ENCODE measurements at regions not wholly inside any gene's neighbourhood (a gene's known extent, or its start where the extent isn't known, plus 50 kb on each side); places are given as distances from the start of the nearest gene placed in this dataset.

DNA sequence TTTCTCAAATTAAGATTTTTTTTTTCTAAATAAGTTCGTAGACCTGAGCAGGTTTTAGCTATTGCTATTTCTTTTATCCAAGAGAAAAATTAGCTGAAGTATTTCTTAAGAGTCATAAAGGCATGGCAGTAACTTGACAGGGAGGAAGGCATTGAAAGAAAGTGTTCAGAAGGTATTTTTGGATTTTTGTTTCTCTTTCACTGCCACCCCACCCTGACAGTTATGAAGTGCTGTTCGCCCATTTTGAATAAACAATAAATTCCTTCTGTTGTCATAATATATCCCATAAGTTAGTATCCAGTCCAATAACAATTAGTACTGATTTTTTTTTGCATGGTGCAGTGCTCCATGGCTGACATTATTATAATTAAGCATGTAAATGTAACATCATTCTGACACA is 363.0 kb downstream of the NR2F2 start:
- DNase-seq: no peak

DNA sequence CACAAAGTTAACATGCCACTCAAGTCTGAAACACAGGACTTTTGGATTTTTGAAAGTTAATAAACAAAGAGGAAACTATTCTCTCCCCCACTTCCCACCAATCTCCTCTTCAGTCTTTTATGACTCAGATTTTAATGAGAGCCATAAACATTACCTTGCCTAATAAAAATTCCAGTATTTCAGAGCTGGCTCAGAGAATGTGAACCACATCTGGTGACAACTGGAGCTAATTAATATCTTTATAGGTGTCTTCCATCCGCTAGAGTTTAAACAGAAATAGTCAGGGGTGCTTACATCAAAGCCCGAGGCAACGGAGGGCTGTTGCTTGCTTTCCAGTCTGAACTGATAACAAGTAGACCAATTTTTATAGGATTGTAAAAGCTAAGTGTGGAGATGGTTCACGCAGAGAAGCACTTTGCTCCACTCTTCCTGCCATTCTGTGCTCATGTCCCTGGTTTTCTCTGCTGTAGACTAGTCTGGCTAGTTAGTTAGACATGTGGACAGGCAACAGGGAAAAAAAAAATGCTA is 363.6 kb downstream of the NR2F2 start:
- DNase-seq: no peak

DNA sequence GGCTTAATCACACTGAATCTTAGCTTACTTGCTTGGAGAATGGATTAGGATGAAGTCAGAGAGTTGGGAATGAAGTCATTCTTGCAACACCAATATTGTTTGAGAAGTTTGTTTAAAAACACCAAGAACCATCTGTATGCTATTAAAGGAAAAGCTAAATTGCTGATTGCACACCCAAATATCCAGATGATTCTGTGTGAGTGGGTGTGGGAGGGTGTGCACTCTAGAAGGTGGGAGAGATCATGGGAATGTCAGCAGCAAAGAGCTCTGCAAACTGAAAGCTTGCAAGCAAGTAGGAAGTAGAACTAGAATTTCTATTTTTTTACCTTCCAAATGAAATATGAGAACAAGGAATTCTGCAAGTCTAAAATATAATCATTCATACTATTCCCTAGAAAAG is 364.9 kb downstream of the NR2F2 start:
- no peak for DNase-seq

DNA sequence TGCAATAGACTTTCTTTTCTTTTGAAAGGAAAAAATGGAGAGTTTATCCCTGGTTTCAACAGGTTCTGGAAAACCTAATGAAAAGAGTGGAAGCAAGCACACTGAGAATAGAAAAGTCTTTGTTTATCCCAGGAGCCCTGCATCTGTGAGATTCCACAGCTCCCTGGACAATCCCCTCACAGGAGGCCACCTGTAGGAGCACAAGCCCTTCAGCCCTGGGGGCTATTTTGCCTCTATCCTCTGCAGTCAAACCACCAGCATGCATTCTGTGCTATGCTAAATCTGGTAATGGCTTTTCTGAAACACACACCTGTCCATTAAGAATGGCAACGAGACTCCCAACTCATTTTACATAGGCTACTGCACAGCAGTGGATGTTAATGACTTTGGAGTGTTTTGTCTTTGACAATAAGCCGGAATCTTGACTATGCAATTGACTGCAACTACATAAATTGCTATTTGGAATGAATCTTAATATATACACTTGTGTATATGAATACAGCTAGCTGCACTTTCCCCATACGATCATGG is 369.4 kb downstream of the NR2F2 start:
- DNase-seq: no peak

DNA sequence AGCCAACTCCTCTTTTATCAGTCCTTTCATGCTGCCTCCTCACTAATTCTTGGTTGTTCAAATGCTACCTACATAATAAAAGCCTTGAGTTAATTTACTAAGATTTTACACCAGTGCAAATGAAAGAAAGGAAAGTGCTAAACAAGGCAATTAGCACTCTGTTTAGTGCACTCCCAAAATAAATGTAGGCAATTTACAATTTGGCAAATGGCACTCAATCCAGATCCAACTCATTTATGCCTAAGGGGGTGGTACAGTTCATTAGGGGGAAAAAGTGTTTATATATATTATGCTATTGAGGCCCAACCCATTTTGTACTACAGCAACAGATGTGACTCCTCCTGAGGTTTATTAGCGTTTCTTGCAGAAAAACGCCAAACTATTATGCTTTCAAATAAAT is 370.1 kb downstream of the NR2F2 start:
- no peak for DNase-seq

DNA sequence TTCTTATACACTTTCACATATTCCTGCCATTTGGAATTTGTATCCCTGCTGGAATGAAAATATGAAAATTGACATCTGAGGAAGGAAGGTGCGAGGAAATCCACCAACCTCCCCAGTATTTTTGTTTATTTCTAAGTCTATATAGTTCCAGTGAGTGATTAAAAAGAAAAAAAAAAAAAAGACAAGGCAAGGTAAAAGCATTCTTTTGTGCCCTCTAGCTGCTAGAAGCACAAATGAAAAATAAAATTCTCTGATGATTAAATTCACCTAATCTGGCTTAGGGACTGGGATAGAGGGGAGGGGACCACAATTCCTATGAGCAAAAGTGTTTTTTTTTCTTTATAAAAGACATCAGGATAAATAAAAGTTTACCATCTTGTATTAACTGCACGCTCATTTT is 370.9 kb downstream of the NR2F2 start:
- no peak for DNase-seq

DNA sequence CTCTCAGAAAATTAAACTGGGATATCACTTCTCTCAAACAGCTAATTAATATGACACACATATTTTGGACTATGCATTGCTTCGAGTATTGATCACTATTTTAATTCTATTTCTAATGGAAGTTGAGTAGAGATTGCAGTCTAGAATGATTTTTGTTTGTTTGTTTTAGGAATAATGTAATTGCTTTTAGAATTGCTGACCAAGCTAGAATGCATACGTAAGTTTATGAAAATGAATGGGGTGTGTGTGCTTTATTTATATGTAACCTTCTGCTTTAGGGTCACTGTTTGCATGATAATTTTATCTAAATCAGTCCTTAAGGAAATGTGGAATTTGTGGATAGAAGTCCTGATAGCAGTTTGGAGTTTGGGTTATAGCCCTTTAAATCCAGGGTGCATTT is 371.4 kb downstream of the NR2F2 start:
- no peak for DNase-seq

DNA sequence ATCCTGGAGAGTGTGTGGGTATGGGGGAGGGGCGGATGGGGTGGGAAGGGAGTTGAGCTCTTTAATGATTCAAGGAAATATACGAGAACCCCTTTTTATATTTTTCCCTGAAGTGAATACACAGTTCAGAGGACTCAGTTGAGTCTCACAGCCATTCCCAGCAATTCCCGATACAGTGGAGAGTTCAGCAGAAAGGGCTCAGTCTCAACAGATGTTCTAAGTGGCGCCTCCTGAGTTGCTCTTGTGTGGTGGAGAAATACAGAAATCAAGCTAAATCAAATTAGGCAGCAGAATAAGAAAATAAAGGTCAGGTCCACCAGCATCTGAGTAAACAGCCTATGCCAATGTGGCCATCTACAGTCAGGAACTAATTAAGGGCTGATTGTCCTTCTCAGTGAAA is 372.1 kb downstream of the NR2F2 start:
- no peak for DNase-seq

DNA sequence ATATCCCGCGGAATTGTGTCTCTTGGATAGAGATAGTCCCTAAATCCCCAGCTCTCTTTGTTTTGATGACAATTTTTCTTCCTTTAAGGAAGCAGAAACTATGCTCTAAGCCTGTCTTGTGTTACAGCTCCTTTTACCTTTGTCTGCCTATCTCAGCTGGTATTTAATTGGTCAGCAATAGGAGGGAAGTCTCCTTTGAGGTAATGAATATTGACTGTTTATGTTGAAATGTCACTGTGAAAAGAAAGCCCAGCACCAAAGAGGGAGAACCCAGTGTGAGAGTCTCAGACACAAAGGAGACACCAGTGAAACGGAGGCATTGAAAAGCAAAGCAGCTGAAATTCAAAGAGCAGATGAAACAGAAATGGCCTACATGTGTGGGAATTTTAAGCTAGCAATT is 372.6 kb downstream of the NR2F2 start:
- no peak for DNase-seq

DNA sequence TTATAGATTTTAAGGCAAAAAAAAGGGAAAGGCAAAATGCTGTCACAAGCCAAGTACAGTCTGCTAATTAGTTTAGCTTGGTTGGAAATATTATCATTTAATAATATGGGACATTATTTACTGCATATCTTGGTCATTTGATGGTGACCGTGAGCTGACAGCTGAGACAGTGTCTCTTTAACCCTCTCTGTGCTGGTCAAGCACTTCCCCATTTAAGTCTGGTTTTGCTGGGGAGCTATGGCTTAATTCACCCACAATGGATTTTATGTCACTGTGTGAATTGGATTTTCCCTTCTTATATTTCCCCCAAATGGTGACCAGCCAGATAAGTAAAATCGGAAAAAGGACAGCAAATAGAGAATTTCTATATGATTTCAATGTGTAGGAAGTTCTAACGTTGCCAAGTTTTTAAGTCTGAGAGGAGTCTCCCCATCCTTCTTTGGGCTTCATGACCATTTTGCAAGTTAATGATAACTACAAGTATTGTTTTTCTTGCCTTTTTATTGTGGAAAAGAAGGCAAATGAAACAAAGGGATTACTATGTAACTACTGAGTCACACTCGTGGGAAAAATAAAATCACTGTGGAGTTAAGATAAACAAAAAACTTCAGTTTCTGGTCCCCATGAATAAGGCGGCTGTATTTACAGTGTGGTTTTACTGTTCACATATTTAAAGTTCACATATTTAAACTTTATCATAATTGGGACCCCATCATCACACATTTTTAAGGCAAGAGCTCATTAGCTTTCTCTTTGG is 373.5 kb downstream of the NR2F2 start:
- no peak for DNase-seq

DNA sequence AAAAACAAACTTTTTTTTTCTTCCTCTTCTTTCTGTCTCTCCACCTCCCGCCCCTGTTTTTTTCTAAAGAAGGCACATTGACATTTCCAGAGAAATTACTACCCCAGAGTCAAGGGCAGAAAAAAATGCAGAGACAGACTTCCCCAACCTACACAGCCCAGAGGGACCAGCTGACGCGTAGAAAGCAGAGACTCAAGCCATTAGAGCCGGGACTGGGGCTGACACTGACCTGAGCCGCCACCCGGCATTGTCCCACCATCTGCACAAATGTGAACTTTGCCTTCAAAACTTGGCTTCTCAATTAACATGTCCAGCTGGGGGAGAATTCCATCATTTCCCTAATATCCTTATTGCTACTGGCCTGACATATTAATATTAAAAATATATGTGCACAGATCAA is 385.6 kb downstream of the NR2F2 start:
- no peak for DNase-seq

DNA sequence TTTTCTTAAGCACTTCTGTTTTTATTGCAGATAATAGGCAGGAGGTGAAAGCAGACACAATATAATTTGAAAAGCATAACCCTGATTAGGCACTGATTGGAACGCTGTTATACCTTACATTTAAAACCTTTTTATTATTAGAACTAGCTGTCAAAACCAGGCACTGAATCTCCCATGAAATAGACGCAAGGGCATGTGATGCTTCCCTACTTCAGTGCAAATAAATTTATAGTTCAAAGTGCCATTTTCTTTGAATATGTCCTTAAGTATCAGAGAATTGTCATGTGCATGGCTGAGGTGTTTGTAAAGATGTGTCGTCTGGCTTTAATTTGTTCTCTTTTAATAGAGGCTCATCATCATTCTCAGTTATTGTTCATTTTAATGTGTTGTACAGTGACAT is 386.0 kb downstream of the NR2F2 start:
- no peak for DNase-seq

DNA sequence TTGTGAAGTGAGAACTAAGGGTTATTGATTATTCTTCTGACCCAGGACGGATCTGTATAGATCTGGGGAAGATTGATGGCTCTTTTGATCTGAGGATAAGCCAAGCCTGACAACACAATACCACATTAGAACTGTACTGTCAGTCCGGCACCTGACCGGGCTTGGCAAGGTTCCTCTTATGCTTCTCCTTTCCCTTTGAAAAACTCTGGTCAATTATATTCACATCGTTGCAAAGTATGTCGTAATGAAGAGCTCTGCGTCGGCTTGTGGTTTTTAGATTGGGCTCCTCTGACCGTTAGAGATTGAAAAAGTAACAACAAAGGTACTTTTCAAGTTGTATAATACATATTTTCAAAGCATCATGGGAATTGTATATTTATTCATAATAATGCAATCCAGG is 389.8 kb downstream of the NR2F2 start:
- no peak for DNase-seq

DNA sequence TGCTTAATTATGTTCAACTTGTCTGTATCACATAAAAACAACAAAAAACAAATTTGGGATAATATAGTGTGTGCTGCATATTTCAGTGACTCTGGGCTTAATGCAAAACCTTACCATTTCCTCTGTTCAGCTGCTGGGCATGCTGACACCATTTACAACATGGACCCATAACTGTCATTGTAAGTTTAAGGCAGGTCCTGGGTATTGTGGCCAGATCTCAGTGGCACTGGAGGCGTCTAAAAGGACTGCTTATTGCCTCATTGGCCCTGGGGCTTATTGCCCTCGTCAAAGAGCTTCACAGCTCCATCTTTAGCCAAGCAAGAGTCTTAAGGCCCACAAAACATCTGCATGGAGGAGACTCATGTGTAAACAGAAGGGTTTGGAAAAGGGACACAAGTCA is 390.2 kb downstream of the NR2F2 start:
- DNase-seq: no peak

DNA sequence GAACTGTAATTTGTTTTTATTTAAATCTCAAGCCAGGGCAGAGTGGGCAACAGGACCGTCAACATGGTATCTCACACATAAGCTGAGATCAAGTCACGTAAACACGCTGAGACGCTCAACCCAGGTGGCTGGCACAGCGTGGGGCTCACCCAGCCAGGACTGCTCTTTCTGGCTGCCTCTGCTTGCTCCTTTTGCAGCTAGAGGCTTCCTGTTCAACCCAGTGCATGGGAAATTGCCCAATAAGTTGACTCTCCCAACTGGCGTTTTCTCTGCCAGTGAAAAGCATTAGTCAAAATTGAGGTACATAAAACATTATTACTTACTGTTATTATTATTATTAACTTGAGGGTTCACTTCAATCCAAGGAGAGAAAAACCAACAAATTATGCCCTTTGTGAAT is 398.1 kb downstream of the NR2F2 start:
- no peak for DNase-seq

DNA sequence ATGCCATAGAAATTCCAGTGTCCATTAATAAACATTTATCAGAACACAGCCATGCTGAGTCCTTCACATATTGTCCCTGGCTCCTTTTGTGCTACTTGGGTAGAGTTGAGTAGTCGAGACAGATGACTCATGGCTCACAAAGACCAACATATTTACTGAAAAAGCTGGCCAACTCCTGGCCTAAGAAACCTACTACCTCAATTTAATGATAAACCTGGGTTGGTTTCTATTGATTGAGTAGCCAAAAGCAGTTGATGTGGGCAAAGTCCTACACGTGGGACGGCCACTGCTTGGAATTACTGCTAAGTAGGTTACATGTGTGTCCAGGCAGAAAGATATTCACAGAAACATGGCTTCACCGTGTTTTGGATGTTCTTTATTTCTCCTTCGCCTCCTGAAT is 402.2 kb downstream of the NR2F2 start:
- DNase-seq: no peak

DNA sequence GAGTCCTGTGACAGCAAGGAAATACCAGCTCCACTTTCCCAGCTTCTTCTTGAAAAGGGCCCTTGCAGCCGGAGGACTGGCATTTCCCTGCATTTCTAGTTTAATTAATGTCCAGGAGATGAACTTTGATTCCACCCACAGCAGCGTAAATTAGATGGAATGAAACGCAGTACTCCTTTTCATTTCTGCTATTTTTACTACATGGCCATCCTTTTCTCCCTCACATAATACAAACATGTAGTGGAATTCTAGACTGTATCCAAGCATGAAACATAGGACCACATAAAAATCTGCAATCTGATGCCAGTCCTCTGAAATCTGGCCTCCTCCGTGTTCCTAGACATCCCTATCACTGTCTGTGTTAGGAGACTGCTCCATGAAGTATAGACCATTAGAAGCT is 403.2 kb downstream of the NR2F2 start:
- no peak for DNase-seq

DNA sequence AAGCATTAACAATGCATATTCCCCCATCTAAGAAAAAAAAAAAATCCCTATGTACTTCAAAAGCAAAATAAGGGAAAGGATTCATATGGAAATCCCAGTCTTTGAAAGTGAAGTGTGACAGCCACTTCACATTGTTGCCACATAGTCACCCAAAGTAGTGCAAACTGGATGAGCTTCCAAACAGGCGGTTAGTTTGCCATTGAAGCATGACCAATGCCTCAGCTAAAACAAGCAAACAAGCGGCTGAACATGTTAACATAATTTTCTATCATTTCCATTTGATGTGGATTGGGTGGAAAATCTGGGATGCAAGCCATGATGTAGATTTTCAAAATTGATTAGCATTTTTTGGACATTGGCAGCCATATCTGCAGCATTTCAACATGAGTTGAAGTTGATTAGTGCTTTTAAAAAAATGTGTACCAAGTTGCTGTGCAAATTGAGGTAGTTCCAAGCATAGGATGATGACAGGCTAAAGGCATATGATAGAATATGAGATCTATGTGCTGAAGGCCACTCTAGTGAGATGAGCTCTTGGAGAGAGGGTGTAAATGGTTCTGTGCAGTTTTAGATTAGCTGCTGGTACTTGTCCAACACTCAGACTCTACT is 405.2 kb downstream of the NR2F2 start:
- DNase-seq: no peak

DNA sequence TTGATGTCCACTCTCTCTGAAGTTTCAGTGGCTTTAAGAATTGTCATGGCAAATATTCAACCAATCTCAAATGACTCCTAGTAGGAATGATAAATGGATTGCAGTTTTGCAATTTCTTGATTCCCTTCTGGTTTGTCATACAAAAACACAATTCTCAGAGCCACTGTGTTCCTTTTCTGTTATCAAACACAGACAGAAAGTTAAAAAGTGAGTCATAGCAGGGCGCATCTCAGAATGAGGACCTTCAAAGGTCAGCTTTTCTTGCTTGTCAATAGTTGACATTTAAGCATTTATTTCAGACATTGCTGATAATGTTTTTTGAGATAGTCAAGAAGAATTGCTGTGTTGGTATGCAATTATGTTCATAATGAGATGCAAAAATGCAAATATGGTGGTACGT is 405.9 kb downstream of the NR2F2 start:
- DNase-seq: no peak

DNA sequence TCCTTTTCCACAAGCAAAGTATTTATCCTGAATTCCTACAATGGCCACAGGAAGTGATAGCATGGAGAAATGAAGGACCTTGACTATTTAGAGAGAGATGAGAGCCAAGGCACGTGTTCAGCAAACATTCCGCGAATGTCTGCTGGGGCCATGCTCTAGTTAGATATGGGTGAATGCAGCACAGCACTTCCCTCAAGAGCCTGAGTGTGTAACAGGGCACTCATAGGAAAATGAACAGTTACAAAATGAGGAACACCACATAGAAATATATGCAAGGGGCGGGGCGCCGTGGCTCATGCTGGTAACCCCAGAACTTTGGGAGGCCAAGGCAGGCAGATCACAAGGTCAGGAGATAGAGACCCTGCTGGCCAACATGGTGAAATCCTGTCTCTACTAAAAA is 406.9 kb downstream of the NR2F2 start:
- DNase-seq: no peak

DNA sequence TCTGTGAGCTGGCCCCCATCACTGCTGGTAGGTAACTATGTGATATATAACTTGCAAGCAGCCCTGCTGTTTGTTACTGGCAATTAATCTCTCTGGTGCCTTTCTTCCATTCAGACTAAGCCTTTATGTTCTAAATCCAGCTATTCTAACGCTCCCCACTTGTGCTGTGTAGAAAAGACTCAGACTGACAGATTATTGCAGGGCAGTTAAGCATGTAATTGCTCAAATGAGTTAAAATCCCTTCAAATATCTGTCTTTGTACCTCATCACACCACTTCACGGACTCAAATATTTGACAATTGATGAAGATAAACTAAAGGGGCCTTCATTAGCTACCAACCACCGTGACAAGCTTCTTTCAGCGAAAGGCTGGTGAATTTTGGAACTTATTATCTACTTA is 416.2 kb downstream of the NR2F2 start:
- no peak for DNase-seq

DNA sequence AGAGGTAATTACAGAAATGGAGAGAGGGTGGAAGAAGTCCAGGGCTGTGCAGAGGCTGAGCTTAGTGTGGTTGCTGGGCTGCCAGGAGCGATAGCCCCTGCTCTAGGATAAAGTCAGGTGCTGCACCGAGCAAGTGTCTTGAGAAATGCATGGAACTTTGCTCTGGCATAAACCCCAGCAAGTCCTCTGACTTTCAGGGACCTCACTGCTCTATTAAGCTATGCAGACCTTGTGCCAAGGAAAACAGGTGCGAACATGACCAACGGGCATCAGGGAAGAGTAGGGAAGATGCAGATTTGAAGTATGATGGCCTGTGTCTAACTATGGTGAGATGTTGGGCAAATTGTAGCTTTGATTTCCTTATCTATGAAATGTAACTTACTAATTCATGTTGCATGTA is 416.8 kb downstream of the NR2F2 start:
- no peak for DNase-seq

DNA sequence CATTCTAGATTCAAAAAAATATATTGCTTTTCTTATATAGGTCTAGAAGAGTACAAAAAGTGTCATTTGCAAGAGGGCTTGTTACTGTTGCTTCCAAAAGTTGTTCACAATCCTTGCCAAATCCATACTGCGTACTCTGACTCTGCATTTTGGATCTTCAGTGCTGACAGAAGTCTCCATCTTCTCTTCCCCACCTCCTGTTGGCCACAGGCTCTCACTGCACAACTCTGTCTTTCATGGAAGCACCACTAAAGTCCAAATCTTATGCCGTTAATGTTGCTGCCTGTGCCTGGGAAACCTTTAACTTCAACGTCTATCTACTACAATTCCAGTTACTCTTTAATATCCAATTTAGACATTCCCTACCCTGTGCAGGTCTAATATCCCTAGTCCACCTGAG is 419.9 kb downstream of the NR2F2 start:
- DNase-seq: no peak

DNA sequence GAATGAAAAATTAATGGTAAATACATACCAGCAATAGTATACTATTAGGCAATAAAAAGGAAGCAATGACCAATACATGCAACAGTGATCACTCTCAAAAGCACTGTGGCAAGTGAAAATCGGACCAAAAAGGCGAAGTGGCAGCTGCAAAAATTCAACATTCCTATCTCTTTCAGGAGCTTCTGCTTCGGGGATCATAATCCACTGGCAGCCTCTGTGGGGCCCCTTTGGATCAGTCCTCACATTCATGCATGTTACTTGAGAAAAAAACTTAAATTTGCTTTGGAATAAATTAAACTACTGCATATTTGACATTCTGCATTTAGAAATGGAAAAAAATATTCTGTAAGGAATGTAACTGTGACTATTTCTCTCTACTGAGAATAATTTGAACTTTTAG is 425.6 kb downstream of the NR2F2 start:
- no peak for DNase-seq

DNA sequence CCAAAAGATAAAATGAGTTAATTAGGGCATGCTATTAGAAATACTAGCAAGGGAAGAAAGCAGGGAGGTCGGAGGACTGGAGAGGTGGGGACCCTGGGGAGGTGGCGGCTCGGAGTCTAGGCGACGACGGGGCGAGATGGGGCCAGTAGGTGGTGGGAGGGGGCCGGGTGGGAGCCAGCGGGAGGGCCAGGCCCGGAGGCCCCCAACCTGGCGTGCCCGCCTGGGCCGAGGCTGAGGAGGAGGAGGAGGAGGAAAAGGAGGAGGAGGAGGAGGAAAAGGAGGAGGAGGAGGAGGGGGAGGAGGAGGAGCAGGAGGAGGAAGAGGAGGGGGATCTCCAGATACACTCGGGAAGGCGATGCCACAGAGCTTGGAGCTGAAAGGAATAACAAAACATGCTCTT is 426.2 kb downstream of the NR2F2 start:
- no peak for DNase-seq

Measured in CD4-positive, alpha-beta T cell treated with Interleukin-12 subunit alpha and Interleukin-12 subunit beta, for 1 hour (primary cell).